Fibroblast of villous mesenchyme (primary cell): ENCODE measurements at regions not wholly inside any gene's neighbourhood (a gene's known extent, or its start where the extent isn't known, plus 50 kb on each side); places are given as distances from the start of the nearest gene placed in this dataset.
"Not testable (repeated sequence)": the region's sequence is repeated elsewhere in the genome, so short reads cannot be mapped to it uniquely, and the experiment has no call there.

Experiments
- DNase-seq: peaks from one replicate; pipeline ENCODE4 v3.0.0-alpha.2; 2010; ENCODE audit warnings: low read depth
- H3K4me3 ChIP-seq: 2 replicates; pipeline ENCODE4 v1.5.1; 2011; ENCODE audit warnings: low read depth, mild to moderate bottlenecking, low read length
- TF ChIP-seq, protein P1 (sequence below): IDR thresholded peaks from 2 replicates; pipeline ENCODE4 v1.5.1; 2012; ENCODE audit warnings: low read depth, mild to moderate bottlenecking, low read length; ENCODE audit not compliant: insufficient read depth

DNA sequence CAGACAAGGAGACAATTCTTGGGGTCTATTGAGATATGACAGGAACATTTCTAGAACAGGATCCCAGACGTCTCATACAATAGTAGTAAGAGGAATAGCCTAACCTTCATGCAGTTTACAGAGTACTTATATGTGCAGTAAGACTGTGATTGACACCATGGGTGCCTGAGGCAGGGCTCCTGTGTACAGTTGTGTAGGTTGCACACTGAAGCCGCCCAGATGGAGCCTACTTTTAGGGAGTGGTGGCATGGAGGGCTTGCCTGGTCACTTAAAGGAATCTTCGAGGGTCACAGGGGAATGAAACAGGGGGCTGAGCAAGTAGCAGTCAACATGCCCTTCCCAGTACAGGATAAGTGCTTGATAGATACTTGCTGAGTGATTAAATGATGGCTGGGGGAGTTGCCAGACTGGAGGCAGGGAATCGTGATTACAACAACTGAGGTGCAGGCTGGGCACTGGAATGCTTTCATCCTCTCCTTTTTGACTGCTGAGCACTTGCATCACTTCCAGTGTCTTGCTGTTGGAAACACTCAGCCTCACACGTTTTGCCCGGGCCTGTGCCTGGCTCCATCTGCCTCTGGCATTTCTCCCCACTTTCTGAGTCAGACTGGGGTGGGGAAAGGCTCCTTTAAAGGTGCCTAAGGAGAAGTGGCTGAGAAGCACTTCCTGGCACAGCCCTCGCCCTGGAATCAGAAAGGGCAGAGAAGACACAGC lies 71.0 kb downstream of the COPRS start:
- DNase-seq: peak; percentile 81
- H3K4me3 ChIP-seq: no peak overlapping the region
- TF ChIP-seq, protein P1, sequence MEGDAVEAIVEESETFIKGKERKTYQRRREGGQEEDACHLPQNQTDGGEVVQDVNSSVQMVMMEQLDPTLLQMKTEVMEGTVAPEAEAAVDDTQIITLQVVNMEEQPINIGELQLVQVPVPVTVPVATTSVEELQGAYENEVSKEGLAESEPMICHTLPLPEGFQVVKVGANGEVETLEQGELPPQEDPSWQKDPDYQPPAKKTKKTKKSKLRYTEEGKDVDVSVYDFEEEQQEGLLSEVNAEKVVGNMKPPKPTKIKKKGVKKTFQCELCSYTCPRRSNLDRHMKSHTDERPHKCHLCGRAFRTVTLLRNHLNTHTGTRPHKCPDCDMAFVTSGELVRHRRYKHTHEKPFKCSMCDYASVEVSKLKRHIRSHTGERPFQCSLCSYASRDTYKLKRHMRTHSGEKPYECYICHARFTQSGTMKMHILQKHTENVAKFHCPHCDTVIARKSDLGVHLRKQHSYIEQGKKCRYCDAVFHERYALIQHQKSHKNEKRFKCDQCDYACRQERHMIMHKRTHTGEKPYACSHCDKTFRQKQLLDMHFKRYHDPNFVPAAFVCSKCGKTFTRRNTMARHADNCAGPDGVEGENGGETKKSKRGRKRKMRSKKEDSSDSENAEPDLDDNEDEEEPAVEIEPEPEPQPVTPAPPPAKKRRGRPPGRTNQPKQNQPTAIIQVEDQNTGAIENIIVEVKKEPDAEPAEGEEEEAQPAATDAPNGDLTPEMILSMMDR: no peak

DNA sequence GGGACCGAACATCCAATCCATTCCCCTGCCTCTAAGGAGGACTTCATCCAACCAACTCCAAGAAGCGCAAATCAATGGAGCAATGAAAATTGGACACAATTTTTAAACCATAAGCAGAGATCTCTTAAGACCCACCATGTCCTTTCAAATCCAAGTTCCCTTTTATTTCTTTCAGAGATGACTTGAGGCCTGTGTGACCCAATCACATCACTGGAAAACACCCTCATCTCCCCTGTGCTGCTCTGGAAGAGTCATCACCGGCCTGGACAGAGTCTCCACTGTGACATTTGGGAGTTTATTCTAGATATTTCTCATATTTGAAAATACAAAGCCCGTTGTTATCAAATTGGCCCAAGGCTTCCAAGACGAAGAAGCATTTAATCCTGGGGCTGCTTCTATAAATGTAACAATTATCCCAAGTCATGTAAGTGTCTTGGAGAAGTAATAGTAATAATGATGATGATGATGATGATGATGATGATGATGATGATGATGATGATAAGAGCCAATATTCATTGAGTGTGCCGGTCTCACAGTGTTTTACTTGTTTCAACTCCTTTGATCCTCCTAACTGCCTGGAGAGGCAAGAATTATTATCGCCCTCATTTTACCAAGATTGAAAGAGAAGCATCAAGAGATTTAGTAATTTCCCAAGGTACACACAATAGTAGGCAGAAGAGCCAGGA lies 72.1 kb downstream of the COPRS start:
- DNase-seq: no peak
- H3K4me3 ChIP-seq: no peak overlapping the region
- TF ChIP-seq, protein P1: no peak

DNA sequence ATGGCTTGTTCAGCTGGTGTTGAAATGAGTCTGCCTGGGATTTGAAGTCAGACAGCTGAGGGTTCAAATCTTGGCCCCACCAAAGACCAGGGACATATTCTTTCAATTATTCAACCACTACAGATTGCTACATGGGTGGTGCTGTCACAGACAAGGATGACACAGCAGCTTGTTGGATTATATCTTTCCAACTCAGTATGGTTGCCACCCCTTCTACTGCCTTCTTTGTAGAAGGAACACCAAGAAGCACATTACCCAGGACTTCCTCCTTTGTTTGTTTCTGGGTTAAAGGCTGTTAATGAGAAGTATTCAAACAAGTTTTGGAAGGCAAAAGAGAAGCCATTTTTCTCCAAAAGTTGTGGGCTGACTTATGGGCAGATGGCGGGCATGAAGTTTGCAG lies 78.6 kb downstream of the COPRS start:
- H3K4me3 ChIP-seq: no peak overlapping the region
- TF ChIP-seq, protein P1: no peak
- DNase-seq: no peak

DNA sequence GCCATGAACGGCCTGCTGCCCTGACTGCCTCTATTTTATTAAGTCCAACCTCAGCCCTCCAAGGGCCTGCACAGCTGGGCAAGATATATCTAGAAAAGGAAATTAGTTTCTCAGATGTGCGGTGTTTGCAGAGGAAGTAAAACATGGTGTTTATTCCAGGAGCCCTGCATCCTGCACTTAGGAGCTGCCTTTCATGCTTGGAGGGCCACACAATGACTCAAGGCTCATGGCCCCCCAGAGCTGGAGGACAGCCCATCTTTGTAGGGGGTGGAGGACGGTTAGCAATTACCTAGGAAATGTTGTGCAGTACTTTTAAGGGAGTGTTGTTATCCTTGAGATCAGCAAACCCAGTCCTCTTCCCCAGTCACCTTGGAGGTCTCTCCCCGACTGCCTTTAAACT lies 80.5 kb downstream of the COPRS start:
- H3K4me3 ChIP-seq: no peak overlapping the region
- no peak for DNase-seq
- TF ChIP-seq, protein P1: no peak

DNA sequence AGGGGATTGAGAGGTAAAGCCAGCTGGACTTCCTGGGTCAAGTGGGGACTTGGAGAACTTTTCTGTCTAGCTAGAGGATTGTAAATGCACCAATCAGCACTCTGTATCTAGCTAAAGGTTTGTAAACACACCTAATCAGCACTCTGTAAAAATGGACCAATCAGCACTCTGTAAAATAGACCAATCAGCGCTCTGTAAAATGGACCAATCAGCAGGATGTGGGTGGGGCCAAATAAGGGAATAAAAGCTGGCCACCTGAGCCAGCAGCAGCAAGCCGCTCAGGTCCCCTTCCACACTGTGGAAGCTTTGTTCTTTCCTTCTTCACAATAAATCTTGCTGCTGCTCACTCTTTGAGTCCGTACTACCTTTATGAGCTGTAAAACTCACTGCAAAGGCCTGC lies 87.7 kb downstream of the COPRS start:
- not testable (repeated sequence) for H3K4me3 ChIP-seq, DNase-seq

DNA sequence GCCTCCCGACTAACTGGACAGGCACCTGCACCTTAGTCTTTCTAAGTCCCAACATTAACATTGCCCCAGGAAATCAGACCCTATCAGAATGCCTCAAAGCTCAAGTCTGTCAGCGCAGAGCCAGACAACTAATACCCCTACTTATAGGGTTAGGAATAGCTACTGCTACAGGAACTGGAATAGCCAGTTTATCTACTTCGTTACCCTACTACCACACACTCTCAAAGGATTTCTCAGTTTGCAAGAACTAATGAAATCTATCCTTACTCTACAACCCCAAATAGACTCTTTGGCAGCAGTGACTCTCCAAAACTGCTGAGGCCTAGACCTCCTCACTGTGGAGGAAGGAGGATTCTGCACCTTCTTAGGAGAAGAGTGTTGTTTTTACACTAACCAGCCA lies 88.5 kb downstream of the COPRS start:
- H3K4me3 ChIP-seq, DNase-seq: not testable (repeated sequence)

DNA sequence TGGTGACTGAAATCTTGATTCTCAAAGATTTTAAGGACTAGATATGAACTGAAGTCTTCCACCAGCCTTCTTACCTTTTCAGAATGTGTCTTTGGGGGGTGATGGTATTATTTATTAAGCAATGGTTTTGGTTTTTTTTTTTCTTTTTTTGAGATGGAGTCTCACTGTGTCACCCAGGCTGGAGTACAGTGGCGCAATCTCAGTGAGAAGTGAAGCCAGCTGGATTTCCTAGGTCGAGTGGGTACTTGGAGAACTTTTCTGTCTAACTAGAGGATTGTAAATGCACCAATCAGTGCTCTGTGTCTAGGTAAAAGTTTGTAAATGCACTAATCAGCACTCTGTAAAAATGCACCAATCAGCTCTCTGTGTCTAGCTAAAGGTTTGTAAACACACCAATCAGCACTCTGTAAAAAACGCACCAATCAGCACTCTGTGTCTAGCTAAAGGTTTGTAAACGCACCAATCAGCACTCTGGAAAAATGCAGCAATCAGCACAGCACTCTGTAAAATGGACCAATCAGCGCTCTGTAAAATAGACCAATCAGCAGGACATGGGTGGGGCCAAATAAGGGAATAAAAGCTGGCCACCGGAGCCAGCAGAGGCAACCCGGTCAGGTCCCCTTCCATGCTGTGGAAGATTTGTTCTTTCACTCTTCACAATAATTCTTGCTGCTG lies 97.1 kb downstream of the COPRS start:
- H3K4me3 ChIP-seq, DNase-seq: not testable (repeated sequence)

DNA sequence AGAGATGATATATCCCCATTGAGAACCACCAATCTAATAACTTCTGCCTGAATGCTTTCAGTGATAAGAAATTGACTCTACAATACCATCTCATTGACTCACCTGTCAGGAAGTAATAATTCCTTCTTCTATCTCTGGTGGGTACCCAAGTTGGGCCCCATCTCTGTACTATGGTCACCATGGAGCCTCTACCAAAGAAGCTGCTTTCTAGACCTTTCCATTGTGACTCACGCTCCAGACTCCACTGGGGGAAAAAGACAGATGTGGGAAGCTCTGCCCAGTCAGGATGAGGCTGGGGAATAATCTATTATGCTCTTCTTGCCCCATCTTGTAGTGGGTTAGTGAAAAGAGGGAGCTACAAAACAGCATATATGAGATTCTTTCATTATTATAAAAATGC lies 100.4 kb downstream of the COPRS start:
- no peak overlapping the region for H3K4me3 ChIP-seq
- TF ChIP-seq, protein P1: no peak
- no peak for DNase-seq
